ENCODE measurements at regions not wholly inside any gene's neighbourhood (a gene's known extent, or its start where the extent isn't known, plus 50 kb on each side); places are given as distances from the start of the nearest gene placed in this dataset.
"Not testable (repeated sequence)": the region's sequence is repeated elsewhere in the genome, so short reads cannot be mapped to it uniquely, and the experiment has no call there.

- CTCF ChIA-PET: no interaction called here
- ATAC-seq (no peak), DNase-seq (no peak)
- Mint-ChIP-seq H3K4me1 (ENCODE audit: low read depth) (no peaks in the 10 kb centered on the region), H3K36me3 (ENCODE audit: low read depth) (no peaks in the 10 kb centered on the region), H3K4me3 (no peak overlapping the region), H3K27ac (no peak overlapping the region), H3K27me3 (ENCODE audit: low read depth) (no peaks in the 10 kb centered on the region), H3K9me3 (ENCODE audit: insufficient read depth) (no peaks in the 10 kb centered on the region)
- POLR2A ChIA-PET: no interaction called here
Observed at GRCh38 chr2:223469270-223470046, 132.7 kb downstream of the SCG2 start.

GRCh38 chr2:223470602-223471001 is 131.6 kb downstream of the SCG2 start:
- Mint-ChIP-seq H3K27ac (no peak overlapping the region), H3K4me1 (ENCODE audit: low read depth) (no peaks in the 10 kb centered on the region), H3K36me3 (ENCODE audit: low read depth) (no peaks in the 10 kb centered on the region), H3K9me3 (ENCODE audit: insufficient read depth) (no peaks in the 10 kb centered on the region), H3K27me3 (ENCODE audit: low read depth) (no peaks in the 10 kb centered on the region), H3K4me3 (no peak overlapping the region)
- POLR2A ChIA-PET: no interaction called here
- DNase-seq (no peak), ATAC-seq (no peak)
- CTCF ChIA-PET: no interaction called here

- ChIA-PET POLR2A (no interaction called here), CTCF (no interaction called here)
- Mint-ChIP-seq H3K27ac (no peak overlapping the region), H3K4me1 (ENCODE audit: low read depth) (no peaks in the 10 kb centered on the region), H3K4me3 (no peak overlapping the region), H3K9me3 (ENCODE audit: insufficient read depth) (no peaks in the 10 kb centered on the region), H3K27me3 (ENCODE audit: low read depth) (no peaks in the 10 kb centered on the region), H3K36me3 (ENCODE audit: low read depth) (no peaks in the 10 kb centered on the region)
- DNase-seq (no peak), ATAC-seq (no peak)
Observed at GRCh38 chr2:223472771-223473170, 129.4 kb downstream of the SCG2 start.

- Mint-ChIP-seq H3K27ac (no peak overlapping the region), H3K36me3 (ENCODE audit: low read depth) (no peaks in the 10 kb centered on the region), H3K4me1 (ENCODE audit: low read depth) (no peaks in the 10 kb centered on the region), H3K4me3 (no peak overlapping the region), H3K27me3 (ENCODE audit: low read depth) (no peaks in the 10 kb centered on the region), H3K9me3 (ENCODE audit: insufficient read depth) (no peaks in the 10 kb centered on the region)
- DNase-seq: no peak
- CTCF ChIA-PET: no interaction called here
- ATAC-seq: no peak
- POLR2A ChIA-PET: no interaction called here
Observed at GRCh38 chr2:223474893-223475292, 127.3 kb downstream of the SCG2 start.

GRCh38 chr2:223475901-223476300 is 126.3 kb downstream of the SCG2 start:
- no peak for ATAC-seq
- no peak overlapping the region for H3K27ac Mint-ChIP-seq
- CTCF ChIA-PET: no interaction called here

GRCh38 chr2:223477318-223477717 is 124.8 kb downstream of the SCG2 start:
- H3K27me3 Mint-ChIP-seq (ENCODE audit: low read depth): no peaks in the 10 kb centered on the region
- CTCF ChIA-PET: no interaction called here

More at GRCh38 chr2:223475901-223476300, 126.3 kb downstream of the SCG2 start:
- Mint-ChIP-seq H3K36me3 (ENCODE audit: low read depth) (no peaks in the 10 kb centered on the region), H3K9me3 (ENCODE audit: insufficient read depth) (no peaks in the 10 kb centered on the region), H3K4me1 (ENCODE audit: low read depth) (no peaks in the 10 kb centered on the region), H3K27me3 (ENCODE audit: low read depth) (no peaks in the 10 kb centered on the region), H3K4me3 (no peak overlapping the region)
- DNase-seq: no peak
- POLR2A ChIA-PET: no interaction called here

DNA sequence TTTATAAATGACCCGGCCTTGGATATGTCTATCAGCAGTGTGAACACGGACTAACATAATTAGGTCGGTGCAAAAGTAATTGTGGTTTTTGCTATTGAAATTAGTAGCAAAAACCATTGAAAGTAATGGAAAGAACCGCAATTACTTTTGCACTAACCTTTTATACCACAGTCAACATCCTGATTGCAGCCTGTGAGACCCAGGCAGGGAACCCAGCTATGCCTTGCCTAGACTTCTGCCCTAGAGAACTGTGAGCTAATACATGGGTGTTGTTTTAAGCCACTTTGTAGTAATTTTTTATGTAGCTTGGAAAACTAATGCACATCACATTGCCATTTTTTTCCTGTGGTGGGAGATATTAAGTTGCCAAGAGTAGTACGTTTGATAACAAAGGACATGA is 120.7 kb downstream of the SCG2 start:
- ChIA-PET POLR2A (no interaction called here), CTCF (no interaction called here)
- Mint-ChIP-seq H3K36me3 (ENCODE audit: low read depth) (no peaks in the 10 kb centered on the region), H3K27ac (no peak overlapping the region), H3K4me3 (no peak overlapping the region), H3K4me1 (ENCODE audit: low read depth) (no peaks in the 10 kb centered on the region), H3K27me3 (ENCODE audit: low read depth) (no peaks in the 10 kb centered on the region), H3K9me3 (ENCODE audit: insufficient read depth) (no peaks in the 10 kb centered on the region)
- DNase-seq (no peak), ATAC-seq (no peak)

More at GRCh38 chr2:223477318-223477717, 124.8 kb downstream of the SCG2 start:
- Mint-ChIP-seq H3K27ac (no peak overlapping the region), H3K4me1 (ENCODE audit: low read depth) (no peaks in the 10 kb centered on the region), H3K4me3 (no peak overlapping the region), H3K9me3 (ENCODE audit: insufficient read depth) (no peaks in the 10 kb centered on the region), H3K36me3 (ENCODE audit: low read depth) (no peaks in the 10 kb centered on the region)
- DNase-seq: no peak
- POLR2A ChIA-PET: no interaction called here
- ATAC-seq: no peak

DNA sequence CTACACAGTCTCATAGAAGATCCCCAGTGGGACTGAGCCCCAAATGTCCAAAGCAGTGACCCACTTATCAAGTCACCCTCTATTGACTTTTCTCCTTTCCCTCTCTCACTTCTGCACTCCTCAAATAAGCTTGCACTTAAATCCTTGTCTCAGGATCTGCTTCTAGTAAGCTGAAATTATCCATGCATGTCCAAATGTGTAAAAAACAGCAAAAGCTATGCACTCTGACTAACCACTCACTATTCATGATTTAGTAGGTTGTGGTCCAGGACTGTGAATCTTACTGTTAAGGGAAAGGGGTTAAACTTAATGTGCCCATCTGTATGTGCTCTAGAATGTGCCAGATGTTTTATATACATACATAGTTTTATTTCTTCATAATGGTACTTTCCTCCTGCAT is 115.4 kb downstream of the SCG2 start:
- no peaks in the 10 kb centered on the region for H3K27me3 Mint-ChIP-seq (ENCODE audit: low read depth)
- no peaks in the 10 kb centered on the region for H3K4me1 Mint-ChIP-seq (ENCODE audit: low read depth)
- ChIA-PET CTCF (no interaction called here), POLR2A (no interaction called here)
- DNase-seq (no peak), ATAC-seq (no peak)
- no peak overlapping the region for H3K4me3 Mint-ChIP-seq
- H3K27ac Mint-ChIP-seq: no peak overlapping the region
- no peaks in the 10 kb centered on the region for H3K36me3 Mint-ChIP-seq (ENCODE audit: low read depth)
- H3K9me3 Mint-ChIP-seq (ENCODE audit: insufficient read depth): no peaks in the 10 kb centered on the region

DNA sequence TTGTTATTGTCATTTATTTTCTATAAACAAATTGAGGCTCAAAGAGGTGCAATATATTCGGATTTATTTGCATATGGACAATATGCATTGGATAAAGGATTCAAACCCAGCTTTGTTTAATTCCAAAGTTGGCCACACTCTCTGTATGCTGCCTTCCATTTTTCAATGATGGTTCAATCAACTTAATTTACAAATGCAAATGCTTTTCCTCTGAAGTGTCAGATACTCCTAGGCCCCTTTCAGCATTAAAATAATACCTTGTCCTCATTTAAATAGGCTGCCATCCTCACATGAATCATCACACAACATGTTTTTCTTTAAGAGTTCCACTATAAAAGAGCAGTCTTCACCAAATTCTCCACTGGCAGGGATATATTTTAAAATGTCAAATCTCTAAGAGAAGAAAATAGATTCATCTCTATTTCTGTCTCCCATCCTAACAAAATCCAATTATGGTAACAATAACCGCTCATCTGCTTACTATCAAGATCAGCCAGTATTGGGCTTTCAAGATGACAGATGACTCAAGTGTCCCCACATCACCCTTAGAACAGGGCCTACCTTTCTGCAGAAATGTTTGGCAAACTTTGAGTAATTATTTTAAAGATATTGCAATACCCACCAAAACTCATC is 114.8 kb downstream of the SCG2 start:
- DNase-seq (no peak), ATAC-seq (no peak)
- Mint-ChIP-seq H3K27ac (no peak overlapping the region), H3K27me3 (ENCODE audit: low read depth) (no peaks in the 10 kb centered on the region), H3K4me1 (ENCODE audit: low read depth) (no peaks in the 10 kb centered on the region), H3K36me3 (ENCODE audit: low read depth) (no peaks in the 10 kb centered on the region), H3K4me3 (no peak overlapping the region), H3K9me3 (ENCODE audit: insufficient read depth) (no peaks in the 10 kb centered on the region)
- CTCF ChIA-PET: no interaction called here
- POLR2A ChIA-PET: no interaction called here

DNA sequence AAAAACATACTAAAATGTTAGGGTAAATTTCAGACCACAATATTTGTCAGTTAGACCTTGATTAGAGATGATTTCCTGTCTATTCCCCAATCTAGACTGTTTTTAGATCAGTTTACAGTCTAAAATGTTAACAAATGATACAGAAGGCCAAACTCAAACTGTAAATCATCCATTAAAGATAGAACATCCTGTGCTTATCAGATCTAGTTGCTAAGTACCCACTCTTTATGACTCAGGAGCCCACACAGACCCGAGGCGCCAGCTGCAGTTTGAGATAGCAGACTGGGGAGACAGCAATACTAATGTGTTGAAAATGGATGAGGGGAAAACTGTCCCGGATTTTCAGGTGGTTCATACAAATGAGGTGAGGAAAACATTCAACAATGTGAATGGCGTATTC is 113.3 kb downstream of the SCG2 start:
- POLR2A ChIA-PET: no interaction called here
- Mint-ChIP-seq H3K36me3 (ENCODE audit: low read depth) (no peaks in the 10 kb centered on the region), H3K9me3 (ENCODE audit: insufficient read depth) (no peaks in the 10 kb centered on the region), H3K4me1 (ENCODE audit: low read depth) (no peaks in the 10 kb centered on the region), H3K27ac (no peak overlapping the region), H3K4me3 (no peak overlapping the region), H3K27me3 (ENCODE audit: low read depth) (no peaks in the 10 kb centered on the region)
- no peak for DNase-seq
- CTCF ChIA-PET: no interaction called here
- no peak for ATAC-seq

- H3K4me1 Mint-ChIP-seq (ENCODE audit: low read depth): no peaks in the 10 kb centered on the region
- no peaks in the 10 kb centered on the region for H3K9me3 Mint-ChIP-seq (ENCODE audit: insufficient read depth)
- H3K36me3 Mint-ChIP-seq (ENCODE audit: low read depth): no peaks in the 10 kb centered on the region
- ATAC-seq: no peak
- no peaks in the 10 kb centered on the region for H3K27me3 Mint-ChIP-seq (ENCODE audit: low read depth)
- no peak overlapping the region for H3K4me3 Mint-ChIP-seq
- H3K27ac Mint-ChIP-seq: no peak overlapping the region
- POLR2A ChIA-PET: no interaction called here
- DNase-seq: no peak
- CTCF ChIA-PET: no interaction called here
Observed at GRCh38 chr2:223494496-223494895, 107.7 kb downstream of the SCG2 start.

DNA sequence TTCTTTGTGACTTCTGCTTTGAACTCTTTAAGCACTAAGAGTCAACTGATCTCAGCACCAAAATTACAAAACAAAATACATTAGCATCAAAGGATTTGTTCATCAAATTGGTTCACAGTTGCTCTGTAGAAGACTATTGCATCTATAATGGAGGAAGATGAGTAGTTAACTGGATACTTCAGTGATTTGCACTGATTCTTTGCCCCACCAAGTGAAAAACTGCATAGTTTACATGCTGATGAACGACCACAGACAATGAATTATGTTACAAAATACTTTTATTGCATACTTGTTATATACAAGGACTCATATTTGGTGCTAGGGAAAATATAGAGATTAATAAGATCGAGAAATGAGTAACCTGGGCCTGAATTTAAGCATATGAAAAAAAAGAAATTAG is 107.2 kb downstream of the SCG2 start:
- Mint-ChIP-seq H3K27ac (no peak overlapping the region), H3K4me3 (no peak overlapping the region), H3K36me3 (ENCODE audit: low read depth) (no peaks in the 10 kb centered on the region), H3K27me3 (ENCODE audit: low read depth) (no peaks in the 10 kb centered on the region), H3K4me1 (ENCODE audit: low read depth) (no peaks in the 10 kb centered on the region), H3K9me3 (ENCODE audit: insufficient read depth) (no peaks in the 10 kb centered on the region)
- ChIA-PET CTCF (no interaction called here), POLR2A (no interaction called here)
- ATAC-seq (no peak), DNase-seq (no peak)

DNA sequence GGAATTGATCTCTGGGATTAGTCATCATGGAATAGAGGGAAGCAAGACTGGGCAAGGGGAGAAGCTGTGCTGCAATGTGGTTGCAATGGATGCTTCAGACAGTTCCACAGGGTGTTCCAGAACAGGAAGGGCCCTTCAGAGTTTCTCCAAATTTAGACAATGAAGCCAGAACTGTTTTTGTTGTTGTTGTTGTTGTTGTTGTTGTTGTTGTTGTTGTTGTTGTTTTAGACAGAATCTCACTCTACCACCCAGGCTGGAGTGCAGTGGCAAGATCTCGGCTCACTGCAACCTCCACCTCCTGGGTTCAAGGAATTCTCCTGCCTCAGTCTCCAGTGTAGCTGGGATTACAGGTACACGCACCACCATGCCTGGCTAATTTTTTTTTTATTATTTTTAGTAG is 105.3 kb downstream of the SCG2 start:
- CTCF ChIA-PET; H3K9me3 Mint-ChIP-seq (ENCODE audit: insufficient read depth); H3K4me3 Mint-ChIP-seq; H3K27me3 Mint-ChIP-seq (ENCODE audit: low read depth); DNase-seq; H3K36me3 Mint-ChIP-seq (ENCODE audit: low read depth); POLR2A ChIA-PET; H3K4me1 Mint-ChIP-seq (ENCODE audit: low read depth); ATAC-seq; H3K27ac Mint-ChIP-seq: not testable (repeated sequence)
